ENCODE measurements at regions not wholly inside any gene's neighbourhood (a gene's known extent, or its start where the extent isn't known, plus 50 kb on each side); places are given as distances from the start of the nearest gene placed in this dataset.

DNA sequence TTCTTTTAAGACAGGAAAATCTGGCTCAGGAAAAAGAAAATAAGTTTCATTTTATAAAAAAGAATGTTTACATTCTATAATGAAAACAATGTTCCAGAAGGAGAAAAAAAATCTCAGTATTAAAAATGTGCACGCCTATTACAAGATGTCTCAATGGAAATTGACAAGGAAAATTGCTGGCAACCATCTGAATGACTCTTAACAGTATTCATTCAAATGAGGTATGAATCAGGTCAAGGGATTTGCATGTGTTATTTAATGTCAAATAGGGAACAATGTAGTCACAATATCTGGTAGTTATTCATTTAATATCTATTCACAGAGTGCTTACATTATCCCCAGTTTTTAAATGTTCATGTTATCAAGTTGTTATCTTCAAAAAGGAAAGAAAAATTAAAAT is 208.4 kb upstream of the TRAM1L1 start:
- DNase-seq (ENCODE audit: low read depth in 1 of 2, low spot score in 1 of 2): no peak

GRCh38 chr4:117302226-117302625 is 216.8 kb upstream of the TRAM1L1 start:
- TF ChIP-seq GABPA (IDR thresholded peaks at IDR 0.05; ENCODE audit: low read depth): no peak
- TF ChIP-seq POLR2AphosphoS5 (IDR thresholded peaks at IDR 0.05; ENCODE audit: low read depth): no peak
- no peak for TF ChIP-seq SPI1 (IDR thresholded peaks at IDR 0.05; ENCODE audit: borderline replicate concordance, low read depth)
- Histone ChIP-seq H3K27me3 (ENCODE audit: insufficient read depth, poor library complexity, severe bottlenecking) (no peaks in the 10 kb centered on the region), H3K4me3 (replicated peaks; ENCODE audit: insufficient read depth, low read length) (no peak overlapping the region), H3K27ac (replicated peaks) (no peak overlapping the region)
- DNase-seq (ENCODE audit: low read depth in 1 of 2, low spot score in 1 of 2): no peak

More for the DNA sequence above, 208.4 kb upstream of the TRAM1L1 start:
- Histone ChIP-seq H3K4me3 (replicated peaks; ENCODE audit: insufficient read depth, low read length) (no peak overlapping the region), H3K27me3 (ENCODE audit: insufficient read depth, poor library complexity, severe bottlenecking) (no peaks in the 10 kb centered on the region), H3K27ac (replicated peaks) (no peak overlapping the region)
- TF ChIP-seq REST (IDR thresholded peaks at IDR 0.05; ENCODE audit: insufficient replicate concordance, low read depth) (no peak), GABPA (IDR thresholded peaks at IDR 0.05; ENCODE audit: low read depth) (no peak), SPI1 (IDR thresholded peaks at IDR 0.05; ENCODE audit: borderline replicate concordance, low read depth) (no peak), POLR2AphosphoS5 (IDR thresholded peaks at IDR 0.05; ENCODE audit: low read depth) (no peak)
- TF ChIP-seq, protein P1, sequence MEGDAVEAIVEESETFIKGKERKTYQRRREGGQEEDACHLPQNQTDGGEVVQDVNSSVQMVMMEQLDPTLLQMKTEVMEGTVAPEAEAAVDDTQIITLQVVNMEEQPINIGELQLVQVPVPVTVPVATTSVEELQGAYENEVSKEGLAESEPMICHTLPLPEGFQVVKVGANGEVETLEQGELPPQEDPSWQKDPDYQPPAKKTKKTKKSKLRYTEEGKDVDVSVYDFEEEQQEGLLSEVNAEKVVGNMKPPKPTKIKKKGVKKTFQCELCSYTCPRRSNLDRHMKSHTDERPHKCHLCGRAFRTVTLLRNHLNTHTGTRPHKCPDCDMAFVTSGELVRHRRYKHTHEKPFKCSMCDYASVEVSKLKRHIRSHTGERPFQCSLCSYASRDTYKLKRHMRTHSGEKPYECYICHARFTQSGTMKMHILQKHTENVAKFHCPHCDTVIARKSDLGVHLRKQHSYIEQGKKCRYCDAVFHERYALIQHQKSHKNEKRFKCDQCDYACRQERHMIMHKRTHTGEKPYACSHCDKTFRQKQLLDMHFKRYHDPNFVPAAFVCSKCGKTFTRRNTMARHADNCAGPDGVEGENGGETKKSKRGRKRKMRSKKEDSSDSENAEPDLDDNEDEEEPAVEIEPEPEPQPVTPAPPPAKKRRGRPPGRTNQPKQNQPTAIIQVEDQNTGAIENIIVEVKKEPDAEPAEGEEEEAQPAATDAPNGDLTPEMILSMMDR (IDR thresholded peaks at IDR 0.05; ENCODE audit: insufficient read depth, low read length): no peak

GRCh38 chr4:117311215-117311614 is 225.8 kb upstream of the TRAM1L1 start:
- no peak overlapping the region for H3K27ac ChIP-seq (replicated peaks)
- TF ChIP-seq POLR2AphosphoS5 (IDR thresholded peaks at IDR 0.05; ENCODE audit: low read depth) (no peak), REST (IDR thresholded peaks at IDR 0.05; ENCODE audit: insufficient replicate concordance, low read depth) (no peak), SPI1 (IDR thresholded peaks at IDR 0.05; ENCODE audit: borderline replicate concordance, low read depth) (no peak), GABPA (IDR thresholded peaks at IDR 0.05; ENCODE audit: low read depth) (no peak)
- TF ChIP-seq, protein P1 (IDR thresholded peaks at IDR 0.05; ENCODE audit: insufficient read depth, low read length): no peak
- H3K27me3 ChIP-seq (ENCODE audit: insufficient read depth, poor library complexity, severe bottlenecking): no peaks in the 10 kb centered on the region
- no peak overlapping the region for H3K4me3 ChIP-seq (replicated peaks; ENCODE audit: insufficient read depth, low read length)
- no peak for DNase-seq (ENCODE audit: low read depth in 1 of 2, low spot score in 1 of 2)

DNA sequence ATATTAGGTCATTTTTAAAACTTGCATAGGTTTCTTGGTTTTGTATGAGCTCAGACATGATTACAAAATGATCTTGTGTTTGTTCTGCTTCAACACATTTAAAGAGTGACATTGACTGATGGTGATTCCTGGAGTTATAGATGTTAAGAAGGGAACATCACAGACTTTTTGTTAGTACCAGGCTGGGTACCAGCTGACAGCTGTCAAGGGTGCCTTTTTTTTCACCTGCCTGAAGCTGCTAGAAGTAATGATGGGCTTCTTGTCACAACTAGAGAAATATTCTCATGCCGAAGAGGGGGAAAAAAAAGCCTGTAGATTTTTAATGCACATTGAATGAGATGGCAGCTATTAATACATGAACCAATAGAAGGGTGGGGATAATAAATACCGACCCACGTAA is 226.6 kb upstream of the TRAM1L1 start:
- H3K27me3 ChIP-seq (ENCODE audit: insufficient read depth, poor library complexity, severe bottlenecking): no peaks in the 10 kb centered on the region
- H3K27ac ChIP-seq (replicated peaks): no peak overlapping the region
- TF ChIP-seq, protein P1 (IDR thresholded peaks at IDR 0.05; ENCODE audit: insufficient read depth, low read length): no peak
- TF ChIP-seq SPI1 (IDR thresholded peaks at IDR 0.05; ENCODE audit: borderline replicate concordance, low read depth) (no peak), REST (IDR thresholded peaks at IDR 0.05; ENCODE audit: insufficient replicate concordance, low read depth) (no peak), GABPA (IDR thresholded peaks at IDR 0.05; ENCODE audit: low read depth) (no peak), POLR2AphosphoS5 (IDR thresholded peaks at IDR 0.05; ENCODE audit: low read depth) (no peak)
- no peak overlapping the region for H3K4me3 ChIP-seq (replicated peaks; ENCODE audit: insufficient read depth, low read length)
- DNase-seq (ENCODE audit: low read depth in 1 of 2, low spot score in 1 of 2): no peak
